DOHH2 (cell line): ENCODE measurements at regions not wholly inside any gene's neighbourhood (a gene's known extent, or its start where the extent isn't known, plus 50 kb on each side); places are given as distances from the start of the nearest gene placed in this dataset.

ENCODE experiments used
- H3F3A ChIP-seq: fragments of 200-600 bp; sonication (generic), shearing (Covaris generic); 2 replicates; pipeline ENCODE4 v1.6.0; 2016; ENCODE audit warnings: antibody characterized with exemption, mild to moderate bottlenecking; ENCODE audit not compliant: control insufficient read depth, insufficient read depth
- H3K27ac ChIP-seq: fragments of 200-600 bp; sonication (generic); 2 replicates; pipeline ENCODE4 v1.5.1; 2014; ENCODE audit warnings: low read depth, mild to moderate bottlenecking, low read length, moderate library complexity
- H3K27me3 ChIP-seq: fragments of 200-600 bp; sonication (generic); 2 replicates; pipeline ENCODE4 v1.6.1; 2014; ENCODE audit warnings: mild to moderate bottlenecking, low read length, mixed read lengths; ENCODE audit not compliant: control insufficient read depth
- H3K36me3 ChIP-seq: fragments of 200-600 bp; sonication (generic); 2 replicates; pipeline ENCODE4 v1.6.1; 2014; ENCODE audit warnings: mild to moderate bottlenecking, low read length, moderate library complexity, mixed read lengths; ENCODE audit not compliant: control insufficient read depth
- H3K4me1 ChIP-seq: fragments of 200-600 bp; sonication (generic); 2 replicates; pipeline ENCODE4 v1.6.1; 2014; ENCODE audit warnings: mild to moderate bottlenecking, low read length, mixed read lengths; ENCODE audit not compliant: control insufficient read depth
- H3K4me2 ChIP-seq: fragments of 200-600 bp; sonication (generic); 2 replicates; pipeline ENCODE4 v1.6.0; 2014; ENCODE audit warnings: mild to moderate bottlenecking, low read length, moderate library complexity
- H3K4me3 ChIP-seq: fragments of 200-600 bp; sonication (generic); 2 replicates; pipeline ENCODE4 v1.5.1; 2014; ENCODE audit warnings: mild to moderate bottlenecking, low read length, mixed read lengths
- H3K79me2 ChIP-seq: fragments of 200-600 bp; sonication (generic); 2 replicates; pipeline ENCODE4 v1.6.1; 2014; ENCODE audit warnings: mild to moderate bottlenecking, low read length, mixed read lengths; ENCODE audit not compliant: control insufficient read depth
- H3K9me2 ChIP-seq: fragments of 200-600 bp; sonication (generic); replicated peaks from 2 replicates; pipeline ENCODE4 v1.6.1; 2014; ENCODE audit warnings: mild to moderate bottlenecking, low read length, mixed read lengths; ENCODE audit not compliant: control insufficient read depth
- H3K9me3 ChIP-seq: fragments of 200-600 bp; sonication (generic); 2 replicates; pipeline ENCODE4 v1.6.1; 2014; ENCODE audit warnings: antibody characterized with exemption, low read length, mixed read lengths; ENCODE audit not compliant: control insufficient read depth, insufficient read depth
- H4K20me1 ChIP-seq: fragments of 200-600 bp; sonication (generic); 2 replicates; pipeline ENCODE4 v1.6.0; 2014; ENCODE audit warnings: low read depth, mild to moderate bottlenecking, antibody characterized with exemption, low read length, moderate library complexity; ENCODE audit not compliant: control insufficient read depth, insufficient read depth
- CTCF ChIP-seq: fragments of 200-600 bp; sonication (generic); IDR thresholded peaks from one replicate; pipeline ENCODE4 v1.5.1; 2014; ENCODE audit warnings: antibody characterized with exemption, mild to moderate bottlenecking, low read depth, low read length; ENCODE audit not compliant: poor library complexity, severe bottlenecking
- EZH2phosphoT487 ChIP-seq: fragments of 200-600 bp; sonication (generic); IDR thresholded peaks from 2 replicates; pipeline ENCODE4 v1.6.1; 2017; ENCODE audit warnings: borderline replicate concordance, mild to moderate bottlenecking, antibody characterized with exemption, low read length, moderate library complexity, mixed read lengths

GRCh38 chr4:24244663-24245490 lies 339.5 kb downstream of the DHX15 start:
- Histone ChIP-seq H3K9me3 (no peaks in the 10 kb centered on the region), H3K4me2 (no peak overlapping the region), H3K27me3 (no peaks in the 10 kb centered on the region), H3K4me1 (no peaks in the 10 kb centered on the region), H4K20me1 (no peaks in the 10 kb centered on the region), H3K9me2 (no peaks in the 10 kb centered on the region), H3K36me3 (no peaks in the 10 kb centered on the region), H3K79me2 (no peaks in the 10 kb centered on the region), H3K27ac (no peak overlapping the region), H3F3A (no peaks in the 10 kb centered on the region), H3K4me3 (no peak overlapping the region)
- TF ChIP-seq EZH2phosphoT487 (no peak), CTCF (no peak)

DNA sequence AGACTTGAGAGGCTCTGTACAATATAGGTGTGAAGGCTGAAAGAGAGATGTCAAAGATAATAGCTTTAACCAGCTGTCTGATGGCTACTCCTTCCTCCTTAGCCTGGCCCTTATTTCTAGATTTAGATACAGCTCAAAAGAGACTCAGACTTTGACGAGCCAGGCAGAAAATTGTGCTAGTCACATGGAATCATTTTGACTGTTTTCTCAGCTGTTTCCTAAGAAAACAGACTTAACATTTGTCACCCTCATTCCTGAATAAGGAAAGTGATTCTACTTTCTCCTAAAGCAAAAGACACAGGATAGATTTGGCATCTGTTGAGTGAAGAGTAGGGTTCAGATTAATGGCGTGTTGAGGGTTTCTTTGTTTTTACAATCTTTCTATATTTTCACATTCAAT lies 340.7 kb downstream of the DHX15 start:
- Histone ChIP-seq H3K4me1 (no peaks in the 10 kb centered on the region), H3K36me3 (no peaks in the 10 kb centered on the region), H3K79me2 (no peaks in the 10 kb centered on the region), H3K27me3 (no peaks in the 10 kb centered on the region), H3F3A (no peaks in the 10 kb centered on the region), H3K9me2 (no peaks in the 10 kb centered on the region), H3K9me3 (no peaks in the 10 kb centered on the region), H3K4me2 (no peak overlapping the region), H3K4me3 (no peak overlapping the region), H4K20me1 (no peaks in the 10 kb centered on the region), H3K27ac (no peak overlapping the region)
- TF ChIP-seq EZH2phosphoT487 (no peak), CTCF (no peak)

DNA sequence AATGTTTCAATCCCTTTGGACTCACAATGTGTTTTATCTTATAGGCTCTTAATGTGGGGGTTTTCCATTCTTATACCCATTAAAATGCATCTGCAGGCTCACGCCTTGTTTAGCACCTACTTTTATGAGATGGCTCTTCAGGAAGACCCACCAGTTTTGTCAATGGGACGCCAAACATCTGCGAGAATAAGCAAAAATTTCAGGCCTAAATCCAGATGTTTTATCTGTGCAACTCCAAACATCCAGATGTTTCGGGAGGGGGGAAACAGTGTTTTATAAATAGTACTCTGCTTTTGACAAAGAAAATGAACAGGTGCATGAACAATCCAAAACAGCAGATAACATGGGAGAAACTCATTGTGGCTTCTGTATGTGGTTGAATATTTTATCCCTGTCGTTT lies 342.8 kb downstream of the DHX15 start:
- no peak overlapping the region for H3K4me2 ChIP-seq
- H3K79me2 ChIP-seq = no peaks in the 10 kb centered on the region
- no peaks in the 10 kb centered on the region for H4K20me1 ChIP-seq
- no peaks in the 10 kb centered on the region for H3K27me3 ChIP-seq
- H3K4me1 ChIP-seq = no peaks in the 10 kb centered on the region
- H3K36me3 ChIP-seq = no peaks in the 10 kb centered on the region
- H3K9me2 ChIP-seq = no peaks in the 10 kb centered on the region
- H3K9me3 ChIP-seq = no peaks in the 10 kb centered on the region
- no peaks in the 10 kb centered on the region for H3F3A ChIP-seq
- H3K4me3 ChIP-seq = no peak overlapping the region
- H3K27ac ChIP-seq = no peak overlapping the region
- no peak for TF ChIP-seq EZH2phosphoT487
- no peak for TF ChIP-seq CTCF
